PC-9 (cell line): ENCODE measurements at regions not wholly inside any gene's neighbourhood (a gene's known extent, or its start where the extent isn't known, plus 50 kb on each side); places are given as distances from the start of the nearest gene placed in this dataset.

Source experiments
- BruUV-seq: library from RNA; stranded (reverse); fragments of 400-500 nt; replicated peaks from 2 replicates; lab custom pipeline; 2021; lab: Mats Ljungman, UMichigan
- CTCF ChIA-PET: fragments of 300-600 bp; sonication (Branson Sonifier 250); formaldehyde crosslinking; loops from one replicate; lab custom pipeline; 2022; ENCODE audit warnings: antibody characterized with exemption; lab: Charles Lee
- POLR2A ChIA-PET: fragments of 300-600 bp; sonication (Branson Sonifier 250); formaldehyde crosslinking; loops from one replicate; lab custom pipeline; 2022; ENCODE audit warnings: antibody characterized with exemption; ENCODE audit not compliant: unreplicated experiment; lab: Charles Lee
- DNase-seq, 2 experiments: peaks; one replicate each; pipeline versions ENCODE4 v3.0.0 to v3.0.0-alpha.2; 2015 to 2022; ENCODE audit warnings: mixed read lengths in 1 of 2
- H2AFZ ChIP-seq: fragments of 200-600 bp; sonication (generic); 2 replicates; pipeline ENCODE4 v1.8.1; 2017; ENCODE audit warnings: antibody characterized with exemption
- H3F3A ChIP-seq: fragments of 200-600 bp; sonication (generic); 2 replicates; pipeline ENCODE4 v1.8.1; 2017; ENCODE audit warnings: antibody characterized with exemption, mild to moderate bottlenecking, low read depth; ENCODE audit not compliant: insufficient read depth
- H3K27ac ChIP-seq: fragments of 200-600 bp; sonication (generic); 2 replicates; pipeline ENCODE4 v1.6.1; 2016; ENCODE audit warnings: mixed run types
- H3K27me3 ChIP-seq: fragments of 200-600 bp; sonication (generic); 2 replicates; pipeline ENCODE4 v1.6.1; 2016; ENCODE audit warnings: low read depth, mixed run types; ENCODE audit not compliant: insufficient read depth
- H3K36me3 ChIP-seq: fragments of 200-600 bp; sonication (generic); 2 replicates; pipeline ENCODE4 v1.6.1; 2016; ENCODE audit warnings: low read depth, mixed run types
- H3K4me1 ChIP-seq: fragments of 200-600 bp; sonication (generic); replicated peaks from 2 replicates; pipeline ENCODE4 v1.6.1; 2016; ENCODE audit warnings: mixed run types; ENCODE audit not compliant: insufficient read depth
- H3K4me2 ChIP-seq: fragments of 200-600 bp; sonication (generic); 2 replicates; pipeline ENCODE4 v1.6.1; 2017; ENCODE audit warnings: mixed run types
- H3K4me3 ChIP-seq: fragments of 200-600 bp; sonication (generic); 2 replicates; pipeline ENCODE4 v1.6.1; 2016; ENCODE audit warnings: mixed run types
- H3K79me2 ChIP-seq: fragments of 200-600 bp; sonication (generic); 2 replicates; pipeline ENCODE4 v1.6.1; 2017; ENCODE audit warnings: low read depth, mixed run types
- H3K9me2 ChIP-seq: fragments of 200-600 bp; sonication (generic); 2 replicates; pipeline ENCODE4 v1.8.1; 2017; ENCODE audit warnings: mild to moderate bottlenecking; ENCODE audit not compliant: insufficient read depth
- H3K9me3 ChIP-seq: fragments of 200-600 bp; sonication (generic); 2 replicates; pipeline ENCODE4 v1.8.1; 2016; ENCODE audit warnings: low read depth; ENCODE audit not compliant: insufficient read depth
- H4K20me1 ChIP-seq: fragments of 200-600 bp; sonication (generic); 2 replicates; pipeline ENCODE4 v1.8.1; 2017; ENCODE audit not compliant: insufficient read depth
- EZH2 ChIP-seq: fragments of 200-600 bp; sonication (generic); IDR thresholded peaks from 2 replicates; pipeline ENCODE4 v1.8.0; 2017; ENCODE audit warnings: antibody characterized with exemption, low read depth
- intact Hi-C: fragments of 100-400 bp; cut with micrococcal nuclease; formaldehyde crosslinking; loops from one replicate; pipeline ENCODE4 v1.10.0; 2022; ENCODE audit not compliant: unreplicated experiment
- TF ChIP-seq, protein P1 (sequence below): fragments of 200-600 bp; sonication (generic); conservative IDR thresholded peaks from 2 replicates; pipeline ENCODE4 v1.6.1; 2017; ENCODE audit warnings: mixed run types, antibody characterized with exemption, mild to moderate bottlenecking, moderate library complexity

DNA sequence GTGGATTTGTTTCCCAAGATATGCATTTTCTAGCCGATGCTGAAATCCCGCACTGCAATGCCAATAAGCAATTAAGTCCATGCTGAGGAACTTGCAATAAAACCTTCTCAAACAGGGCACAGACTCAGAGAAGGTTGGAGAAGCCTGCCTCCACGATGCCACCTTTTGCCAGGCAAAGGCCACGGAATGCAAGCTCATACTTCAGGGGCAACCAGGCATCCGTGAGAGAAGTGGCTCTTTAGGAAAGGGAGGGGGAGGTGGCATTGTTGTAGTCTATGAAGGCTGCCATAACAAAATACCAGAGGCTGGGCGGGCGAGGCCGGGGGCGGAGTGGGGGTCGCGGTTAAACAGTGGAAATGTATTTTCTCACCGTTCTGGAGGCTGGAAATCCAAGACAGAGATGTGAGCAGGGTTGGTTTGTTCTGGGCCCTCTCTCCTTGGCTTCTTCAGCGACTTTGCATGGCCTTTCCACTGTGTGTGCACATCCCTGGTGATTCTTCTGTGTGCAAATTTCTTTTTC is 689.5 kb downstream of the VRK1 start:
- Histone ChIP-seq H4K20me1 (no peaks in the 10 kb centered on the region), H3K79me2 (no peaks in the 10 kb centered on the region), H3K4me2 (no peak overlapping the region), H2AFZ (no peak overlapping the region), H3K36me3 (no peaks in the 10 kb centered on the region), H3K4me3 (no peak overlapping the region), H3K4me1 (no peaks in the 10 kb centered on the region), H3K9me2 (no peaks in the 10 kb centered on the region), H3K27me3 (peaks cover 24% of the 10 kb centered on the region), H3K27ac (no peak overlapping the region), H3F3A (no peaks in the 10 kb centered on the region), H3K9me3 (no peaks in the 10 kb centered on the region)
- ChIA-PET POLR2A (no interaction called here), CTCF (no interaction called here)
- intact Hi-C loops = no loop called here
- BruUV-seq = no TSS peak
- DNase-seq = no peak
- TF ChIP-seq EZH2 = no peak
- TF ChIP-seq, protein P1, sequence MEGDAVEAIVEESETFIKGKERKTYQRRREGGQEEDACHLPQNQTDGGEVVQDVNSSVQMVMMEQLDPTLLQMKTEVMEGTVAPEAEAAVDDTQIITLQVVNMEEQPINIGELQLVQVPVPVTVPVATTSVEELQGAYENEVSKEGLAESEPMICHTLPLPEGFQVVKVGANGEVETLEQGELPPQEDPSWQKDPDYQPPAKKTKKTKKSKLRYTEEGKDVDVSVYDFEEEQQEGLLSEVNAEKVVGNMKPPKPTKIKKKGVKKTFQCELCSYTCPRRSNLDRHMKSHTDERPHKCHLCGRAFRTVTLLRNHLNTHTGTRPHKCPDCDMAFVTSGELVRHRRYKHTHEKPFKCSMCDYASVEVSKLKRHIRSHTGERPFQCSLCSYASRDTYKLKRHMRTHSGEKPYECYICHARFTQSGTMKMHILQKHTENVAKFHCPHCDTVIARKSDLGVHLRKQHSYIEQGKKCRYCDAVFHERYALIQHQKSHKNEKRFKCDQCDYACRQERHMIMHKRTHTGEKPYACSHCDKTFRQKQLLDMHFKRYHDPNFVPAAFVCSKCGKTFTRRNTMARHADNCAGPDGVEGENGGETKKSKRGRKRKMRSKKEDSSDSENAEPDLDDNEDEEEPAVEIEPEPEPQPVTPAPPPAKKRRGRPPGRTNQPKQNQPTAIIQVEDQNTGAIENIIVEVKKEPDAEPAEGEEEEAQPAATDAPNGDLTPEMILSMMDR = no peak

DNA sequence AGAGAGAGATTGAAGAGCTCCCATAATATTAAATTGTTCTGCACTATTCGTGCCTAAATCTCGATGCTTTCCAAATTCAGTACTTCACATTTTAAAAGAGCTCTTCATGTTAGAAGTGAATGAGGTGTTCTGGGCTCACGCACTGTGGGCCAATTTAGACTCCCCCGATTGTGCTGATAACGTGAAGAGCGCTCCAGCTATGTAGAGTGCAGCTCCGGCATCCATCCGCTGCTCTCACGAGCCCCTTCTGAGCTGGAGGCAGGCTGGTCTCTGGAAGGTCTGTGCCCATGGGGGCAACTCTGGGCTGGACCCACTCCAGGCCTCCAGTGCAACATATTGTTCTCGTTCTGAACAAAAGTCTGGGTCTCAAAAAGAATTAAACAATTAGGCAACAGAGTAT is 692.6 kb downstream of the VRK1 start:
- POLR2A ChIA-PET = no interaction called here
- intact Hi-C loops = no loop called here
- DNase-seq = no peak

DNA sequence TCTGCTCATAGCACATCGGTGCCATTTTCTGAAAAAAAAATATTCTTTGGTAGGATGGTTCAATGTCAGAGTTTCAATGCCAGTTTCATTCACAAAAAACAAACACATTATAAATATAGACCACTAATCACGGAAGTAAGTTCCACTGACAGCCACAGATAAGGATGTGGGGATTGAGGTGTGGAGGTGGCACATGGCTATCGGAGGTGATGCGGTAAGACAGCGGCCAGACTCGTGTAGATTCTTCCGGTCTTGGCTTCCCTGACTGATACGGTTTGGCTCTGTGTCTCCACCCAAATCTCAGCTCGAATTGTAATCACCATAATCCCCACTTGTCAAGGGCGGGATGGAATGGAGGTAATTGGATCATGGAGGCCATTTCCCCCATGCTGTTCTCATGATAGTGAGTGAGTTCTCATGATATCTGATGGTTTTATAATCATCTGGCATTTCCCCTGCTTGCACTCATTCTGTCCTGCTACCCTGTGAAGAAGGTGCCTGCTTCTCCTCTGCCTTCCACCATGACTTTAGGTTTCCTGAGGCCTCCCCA is 693.4 kb downstream of the VRK1 start:
- no peak for DNase-seq
- H2AFZ ChIP-seq = no peak overlapping the region
- no peak overlapping the region for H3K27ac ChIP-seq
- TF ChIP-seq EZH2 = no peak
- TF ChIP-seq, protein P1 = no peak
- H3K27me3 ChIP-seq = peaks cover 20% of the 10 kb centered on the region
- no TSS peak for BruUV-seq
- CTCF ChIA-PET = no interaction called here
- intact Hi-C loops = no loop called here
- H3K4me2 ChIP-seq = no peak overlapping the region
- H3K9me3 ChIP-seq = no peaks in the 10 kb centered on the region
- H3K36me3 ChIP-seq = no peaks in the 10 kb centered on the region
- no peaks in the 10 kb centered on the region for H3K9me2 ChIP-seq
- no peaks in the 10 kb centered on the region for H4K20me1 ChIP-seq
- no peaks in the 10 kb centered on the region for H3K4me1 ChIP-seq
- H3F3A ChIP-seq = no peaks in the 10 kb centered on the region
- H3K79me2 ChIP-seq = no peaks in the 10 kb centered on the region
- no peak overlapping the region for H3K4me3 ChIP-seq
- POLR2A ChIA-PET = no interaction called here

More for the DNA sequence above, 692.6 kb downstream of the VRK1 start:
- H3K4me3 ChIP-seq = no peak overlapping the region
- H3K27me3 ChIP-seq = peaks cover 24% of the 10 kb centered on the region
- H3K4me1 ChIP-seq = no peaks in the 10 kb centered on the region
- CTCF ChIA-PET = no interaction called here
- TF ChIP-seq EZH2 = no peak
- TF ChIP-seq, protein P1 = no peak
- H3K9me3 ChIP-seq = no peaks in the 10 kb centered on the region
- H3K9me2 ChIP-seq = no peaks in the 10 kb centered on the region
- no peak overlapping the region for H3K27ac ChIP-seq
- BruUV-seq = no TSS peak
- no peaks in the 10 kb centered on the region for H3K36me3 ChIP-seq
- H3F3A ChIP-seq = no peaks in the 10 kb centered on the region
- H2AFZ ChIP-seq = no peak overlapping the region
- no peaks in the 10 kb centered on the region for H3K79me2 ChIP-seq
- H4K20me1 ChIP-seq = no peaks in the 10 kb centered on the region
- no peak overlapping the region for H3K4me2 ChIP-seq
